ENCODE measurements at regions not wholly inside any gene's neighbourhood (a gene's known extent, or its start where the extent isn't known, plus 50 kb on each side); places are given as distances from the start of the nearest gene placed in this dataset.

GRCh38 chr18:33804258-33804657, 226.2 kb downstream of the ASXL3 start:
- H3K9ac ChIP-seq (ENCODE audit: low read depth, low read length) = no peak overlapping the region
- no peaks in the 10 kb centered on the region for H3K27me3 ChIP-seq (ENCODE audit: control insufficient read depth, insufficient read depth, low read length)
- no peaks in the 10 kb centered on the region for H3K36me3 ChIP-seq (ENCODE audit: control insufficient read depth, insufficient read depth, low read length)
- H3K9me3 ChIP-seq (ENCODE audit: control insufficient read depth, insufficient read depth, low read length) = no peaks in the 10 kb centered on the region
- no peaks in the 10 kb centered on the region for H3K4me1 ChIP-seq (ENCODE audit: control insufficient read depth, insufficient read depth, low read length)
- H3K4me3 ChIP-seq (ENCODE audit: low read depth, low read length) = no peak overlapping the region

GRCh38 chr18:33803636-33804035, 225.6 kb downstream of the ASXL3 start:
- Histone ChIP-seq H3K4me1 (ENCODE audit: control insufficient read depth, insufficient read depth, low read length) (no peaks in the 10 kb centered on the region), H3K9me3 (ENCODE audit: control insufficient read depth, insufficient read depth, low read length) (no peaks in the 10 kb centered on the region), H3K36me3 (ENCODE audit: control insufficient read depth, insufficient read depth, low read length) (no peaks in the 10 kb centered on the region), H3K27me3 (ENCODE audit: control insufficient read depth, insufficient read depth, low read length) (no peaks in the 10 kb centered on the region), H3K9ac (ENCODE audit: low read depth, low read length) (no peak overlapping the region), H3K4me3 (ENCODE audit: low read depth, low read length) (no peak overlapping the region)

- no peak overlapping the region for H3K4me3 ChIP-seq (ENCODE audit: low read depth, low read length)
- H3K36me3 ChIP-seq (ENCODE audit: control insufficient read depth, insufficient read depth, low read length) = no peaks in the 10 kb centered on the region
- no peaks in the 10 kb centered on the region for H3K4me1 ChIP-seq (ENCODE audit: control insufficient read depth, insufficient read depth, low read length)
- H3K9me3 ChIP-seq (ENCODE audit: control insufficient read depth, insufficient read depth, low read length) = no peaks in the 10 kb centered on the region
- H3K9ac ChIP-seq (ENCODE audit: low read depth, low read length) = no peak overlapping the region
- no peaks in the 10 kb centered on the region for H3K27me3 ChIP-seq (ENCODE audit: control insufficient read depth, insufficient read depth, low read length)
Observed at GRCh38 chr18:33802955-33803354, 224.9 kb downstream of the ASXL3 start.
